HCT116 (cell line): ENCODE measurements at regions not wholly inside any gene's neighbourhood (a gene's known extent, or its start where the extent isn't known, plus 50 kb on each side); places are given as distances from the start of the nearest gene placed in this dataset.
"Not testable (repeated sequence)": the region's sequence is repeated elsewhere in the genome, so short reads cannot be mapped to it uniquely, and the experiment has no call there.

ENCODE experiments used
- ATAC-seq: fragments of 200-7000 bp; cut with Tn5 transposase; 2 replicates; pipeline ENCODE4 v1.9.1; 2020; ENCODE audit warnings: mild to moderate bottlenecking, moderate library complexity
- BruUV-seq: library from RNA; stranded (reverse); fragments of 400-500 nt; replicated peaks from 2 replicates; lab custom pipeline; 2021; lab: Mats Ljungman, UMichigan
- CTCF ChIA-PET: fragments of 300-600 bp; sonication (Branson Sonifier 250); formaldehyde crosslinking; loops from one replicate; lab custom pipeline; 2021; ENCODE audit warnings: antibody characterized with exemption; lab: Charles Lee
- POLR2A ChIA-PET: fragments of 300-600, 350-600 bp; sonication (Branson Sonifier 250); formaldehyde crosslinking; loops from one replicate; lab custom pipeline; 2021; ENCODE audit warnings: antibody characterized with exemption; lab: Charles Lee
- RAD21 ChIA-PET, 2 experiments: fragments of 300-600 bp; sonication (Branson Sonifier 250); formaldehyde crosslinking; loops; one replicate each; lab custom pipeline; 2023; ENCODE audit warnings: low total read pairs in 2 of 2; ENCODE audit not compliant: uncharacterized antibody in 2 of 2, unreplicated experiment in 2 of 2, low non-redundant PET in 1 of 2; lab: Charles Lee
- DNase-seq: peaks from one replicate; pipeline ENCODE4 v3.0.0-alpha.2; 2010; ENCODE audit warnings: low read depth, low spot score
- H2AFZ ChIP-seq: fragments of 200-600 bp; shearing (Covaris generic), sonication (generic); 2 replicates; pipeline ENCODE4 v1.6.1; 2017; ENCODE audit warnings: low read depth, mixed run types, mixed read lengths, antibody characterized with exemption, low read length; ENCODE audit not compliant: poor library complexity, severe bottlenecking
- H3K27ac ChIP-seq: 2 replicates; pipeline ENCODE4 v1.5.1; 2012; ENCODE audit warnings: low read depth, low read length
- H3K27me3 ChIP-seq: fragments of 200-600 bp; sonication (generic); 2 replicates; pipeline ENCODE4 v1.6.1; 2016; ENCODE audit warnings: mixed run types, low read length, mixed read lengths; ENCODE audit not compliant: insufficient read depth
- H3K36me3 ChIP-seq, 2 experiments: fragments of 200-500 bp in 1 of 2; fragments of 200-600 bp in 1 of 2; sonication (Bioruptor generic) in 1 of 2; sonication (generic) in 1 of 2; 2 replicates each; pipeline versions ENCODE4 v1.5.1 to v1.6.1; 2014 to 2016; ENCODE audit warnings: low read length in 2 of 2, inconsistent platforms in 1 of 2, mixed read lengths in 1 of 2, mixed run types in 1 of 2; ENCODE audit not compliant: insufficient read depth in 2 of 2, control insufficient read depth in 1 of 2
- H3K4me1 ChIP-seq, 2 experiments: fragments of 200-600 bp in 1 of 2; sonication (generic) in 1 of 2; 2 replicates each; pipeline versions ENCODE4 v1.5.1 to v1.6.1; 2012 to 2017; ENCODE audit warnings: low read length in 2 of 2, inconsistent platforms in 1 of 2, mild to moderate bottlenecking in 1 of 2, mixed read lengths in 1 of 2, mixed run types in 1 of 2, moderate library complexity in 1 of 2; ENCODE audit not compliant: insufficient read depth in 2 of 2, control insufficient read depth in 1 of 2
- H3K4me2 ChIP-seq: fragments of 200-600 bp; sonication (generic); 2 replicates; pipeline ENCODE4 v1.6.1; 2017; ENCODE audit warnings: mixed run types, low read length, mixed read lengths
- H3K4me3 ChIP-seq, 2 experiments: fragments of 200-600 bp in 1 of 2; sonication (generic) in 1 of 2; replicated peaks in 1 of 2; 2 replicates each; pipeline ENCODE4 v1.5.1; 2011 to 2016; ENCODE audit warnings: low read length in 2 of 2, control low read depth in 1 of 2, low read depth in 1 of 2, mild to moderate bottlenecking in 1 of 2, mixed read lengths in 1 of 2, mixed run types in 1 of 2
- H3K79me2 ChIP-seq: fragments of 200-600 bp; sonication (generic); 2 replicates; pipeline ENCODE4 v1.6.1; 2017; ENCODE audit warnings: mild to moderate bottlenecking, mixed run types, low read length, moderate library complexity, mixed read lengths; ENCODE audit not compliant: insufficient read depth
- H3K9ac ChIP-seq: fragments of 200-600 bp; sonication (generic); 2 replicates; pipeline ENCODE4 v1.6.1; 2016; ENCODE audit warnings: low read length, mixed read lengths
- H3K9me2 ChIP-seq: fragments of 200-600 bp; sonication (generic), shearing (Covaris generic); 2 replicates; pipeline ENCODE4 v1.6.1; 2017; ENCODE audit warnings: mixed run types, mild to moderate bottlenecking, moderate library complexity; ENCODE audit not compliant: insufficient read depth
- H3K9me3 ChIP-seq, 2 experiments: fragments of 200-500 bp in 1 of 2; fragments of 200-600 bp in 1 of 2; sonication (Bioruptor generic) in 1 of 2; sonication (generic) in 1 of 2; 2 replicates each; pipeline ENCODE4 v1.6.1; 2014 to 2017; ENCODE audit warnings: low read length in 2 of 2, mixed read lengths in 2 of 2, inconsistent platforms in 1 of 2, low read depth in 1 of 2, mild to moderate bottlenecking in 1 of 2, mixed run types in 1 of 2, moderate library complexity in 1 of 2; ENCODE audit not compliant: control insufficient read depth in 1 of 2, insufficient read depth in 1 of 2
- H4K20me1 ChIP-seq: fragments of 200-600 bp; sonication (generic), shearing (Covaris generic); 2 replicates; pipeline ENCODE4 v1.6.1; 2017; ENCODE audit warnings: mixed run types, mild to moderate bottlenecking, moderate library complexity; ENCODE audit not compliant: insufficient read depth
- intact Hi-C: fragments of 100-400 bp; cut with micrococcal nuclease; formaldehyde crosslinking; loops from 2 replicates; pipeline ENCODE4 v1.10.0; 2022

GRCh38 chr20:30868271-30868670, 389.2 kb upstream of the DEFB115 start:
- H3K9ac ChIP-seq, BruUV-seq, RAD21 ChIA-PET, intact Hi-C loops, H3K79me2 ChIP-seq, H3K4me1 ChIP-seq, H3K9me2 ChIP-seq, H4K20me1 ChIP-seq, H3K9me3 ChIP-seq, H3K27me3 ChIP-seq, H3K36me3 ChIP-seq, H3K4me2 ChIP-seq, H3K27ac ChIP-seq, CTCF ChIA-PET, POLR2A ChIA-PET, H2AFZ ChIP-seq, H3K4me3 ChIP-seq, DNase-seq, ATAC-seq: not testable (repeated sequence)

- H3K9ac ChIP-seq, DNase-seq, BruUV-seq, H3K4me2 ChIP-seq, H3K4me1 ChIP-seq, ATAC-seq, H3K9me3 ChIP-seq, H3K27ac ChIP-seq, H3K27me3 ChIP-seq, H4K20me1 ChIP-seq, H3K4me3 ChIP-seq, POLR2A ChIA-PET, H3K79me2 ChIP-seq, RAD21 ChIA-PET, intact Hi-C loops, H3K36me3 ChIP-seq, CTCF ChIA-PET, H2AFZ ChIP-seq, H3K9me2 ChIP-seq: not testable (repeated sequence)
Observed at GRCh38 chr20:30871127-30871526, 386.3 kb upstream of the DEFB115 start.

- H3K9me3 ChIP-seq, H3K27me3 ChIP-seq, H3K36me3 ChIP-seq, H3K4me2 ChIP-seq, H3K27ac ChIP-seq, DNase-seq, H3K9me2 ChIP-seq, H2AFZ ChIP-seq, H3K79me2 ChIP-seq, H3K4me1 ChIP-seq, intact Hi-C loops, BruUV-seq, ATAC-seq, CTCF ChIA-PET, H3K4me3 ChIP-seq, POLR2A ChIA-PET, RAD21 ChIA-PET, H3K9ac ChIP-seq, H4K20me1 ChIP-seq: not testable (repeated sequence)
Observed at GRCh38 chr20:30872252-30872651, 385.2 kb upstream of the DEFB115 start.

GRCh38 chr20:30875868-30876267, 381.6 kb upstream of the DEFB115 start:
- H3K9me3 ChIP-seq, H3K27me3 ChIP-seq, DNase-seq, CTCF ChIA-PET, intact Hi-C loops, H3K4me3 ChIP-seq, H3K79me2 ChIP-seq, H3K4me2 ChIP-seq, BruUV-seq, H3K9ac ChIP-seq, ATAC-seq, H2AFZ ChIP-seq, H3K4me1 ChIP-seq, POLR2A ChIA-PET, H4K20me1 ChIP-seq, H3K9me2 ChIP-seq, RAD21 ChIA-PET, H3K27ac ChIP-seq, H3K36me3 ChIP-seq: not testable (repeated sequence)

GRCh38 chr20:30891400-30891799, 366.1 kb upstream of the DEFB115 start:
- POLR2A ChIA-PET, H3K9me3 ChIP-seq, H3K36me3 ChIP-seq, H2AFZ ChIP-seq, RAD21 ChIA-PET, BruUV-seq, H3K4me3 ChIP-seq, H3K4me1 ChIP-seq, H3K27me3 ChIP-seq, CTCF ChIA-PET, intact Hi-C loops, H3K4me2 ChIP-seq, DNase-seq, H3K9me2 ChIP-seq, H3K79me2 ChIP-seq, H3K9ac ChIP-seq, H4K20me1 ChIP-seq, H3K27ac ChIP-seq, ATAC-seq: not testable (repeated sequence)
